ENCODE measurements at regions not wholly inside any gene's neighbourhood (a gene's known extent, or its start where the extent isn't known, plus 50 kb on each side); places are given as distances from the start of the nearest gene placed in this dataset.

DNA sequence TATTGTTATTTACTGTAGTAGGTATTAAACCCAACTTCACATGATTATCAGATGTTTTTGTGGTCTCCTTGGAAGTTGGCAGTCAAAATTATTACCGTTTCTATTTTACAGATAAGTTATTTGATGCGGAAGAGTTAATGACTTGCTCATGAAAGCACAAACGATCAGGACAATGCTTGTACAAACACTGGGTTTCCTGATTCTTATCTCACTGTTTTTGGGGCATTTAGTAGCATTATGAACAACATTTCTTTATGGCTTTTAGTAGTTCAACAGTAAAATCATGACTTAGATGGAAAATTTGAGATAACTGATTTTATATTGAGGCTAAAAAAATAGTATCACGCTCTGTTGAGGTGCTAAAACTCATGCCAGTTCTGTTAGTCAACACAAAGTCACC lies 361.5 kb upstream of the MBL2 start:
- ChIA-PET POLR2A (ENCODE audit: unreplicated experiment) (no interaction called here), CTCF (no interaction called here)
- no peak for DNase-seq
- no peak overlapping the region for H2AFZ ChIP-seq
- H3F3A ChIP-seq (ENCODE audit: insufficient read depth, low read depth) = no peaks in the 10 kb centered on the region
- no peaks in the 10 kb centered on the region for H3K9me3 ChIP-seq (ENCODE audit: insufficient read depth, low read depth)
- H3K9me2 ChIP-seq (ENCODE audit: insufficient read depth) = no peaks in the 10 kb centered on the region
- H3K36me3 ChIP-seq (ENCODE audit: low read depth) = no peaks in the 10 kb centered on the region
- H3K27me3 ChIP-seq (ENCODE audit: insufficient read depth, low read depth) = no peaks in the 10 kb centered on the region
- BruUV-seq (replicated peaks) = no TSS peak
- no peaks in the 10 kb centered on the region for H4K20me1 ChIP-seq (ENCODE audit: insufficient read depth)
- H3K79me2 ChIP-seq (ENCODE audit: low read depth) = no peaks in the 10 kb centered on the region
- intact Hi-C loops (cut with micrococcal nuclease; ENCODE audit: unreplicated experiment) = no loop called here
- TF ChIP-seq, protein P1, sequence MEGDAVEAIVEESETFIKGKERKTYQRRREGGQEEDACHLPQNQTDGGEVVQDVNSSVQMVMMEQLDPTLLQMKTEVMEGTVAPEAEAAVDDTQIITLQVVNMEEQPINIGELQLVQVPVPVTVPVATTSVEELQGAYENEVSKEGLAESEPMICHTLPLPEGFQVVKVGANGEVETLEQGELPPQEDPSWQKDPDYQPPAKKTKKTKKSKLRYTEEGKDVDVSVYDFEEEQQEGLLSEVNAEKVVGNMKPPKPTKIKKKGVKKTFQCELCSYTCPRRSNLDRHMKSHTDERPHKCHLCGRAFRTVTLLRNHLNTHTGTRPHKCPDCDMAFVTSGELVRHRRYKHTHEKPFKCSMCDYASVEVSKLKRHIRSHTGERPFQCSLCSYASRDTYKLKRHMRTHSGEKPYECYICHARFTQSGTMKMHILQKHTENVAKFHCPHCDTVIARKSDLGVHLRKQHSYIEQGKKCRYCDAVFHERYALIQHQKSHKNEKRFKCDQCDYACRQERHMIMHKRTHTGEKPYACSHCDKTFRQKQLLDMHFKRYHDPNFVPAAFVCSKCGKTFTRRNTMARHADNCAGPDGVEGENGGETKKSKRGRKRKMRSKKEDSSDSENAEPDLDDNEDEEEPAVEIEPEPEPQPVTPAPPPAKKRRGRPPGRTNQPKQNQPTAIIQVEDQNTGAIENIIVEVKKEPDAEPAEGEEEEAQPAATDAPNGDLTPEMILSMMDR (conservative IDR thresholded peaks at IDR 0.05) = no peak
- no peak for TF ChIP-seq EZH2 (IDR thresholded peaks at IDR 0.05; ENCODE audit: low read depth)
- H3K4me2 ChIP-seq = no peak overlapping the region
- no peak overlapping the region for H3K4me3 ChIP-seq
- no peak overlapping the region for H3K27ac ChIP-seq
- no peaks in the 10 kb centered on the region for H3K4me1 ChIP-seq (replicated peaks; ENCODE audit: insufficient read depth)

DNA sequence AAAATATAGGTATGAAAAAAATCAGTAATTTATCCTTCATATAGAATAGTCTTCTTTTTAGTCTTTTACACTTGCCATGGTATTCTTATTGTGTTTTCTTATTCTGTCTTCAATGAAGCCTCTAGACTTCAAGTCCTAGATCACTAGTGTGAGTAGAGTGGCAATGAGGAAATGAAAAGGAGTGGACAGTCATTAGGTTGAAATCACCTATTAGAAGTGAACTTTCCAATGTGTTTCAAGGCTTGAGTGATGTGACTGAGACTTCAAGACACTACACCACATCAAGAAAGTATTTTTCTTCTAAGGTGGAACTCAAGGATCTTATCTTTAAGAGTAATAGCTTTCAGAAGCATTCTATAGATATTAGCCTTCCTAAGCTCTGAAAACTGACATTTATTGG lies 357.8 kb upstream of the MBL2 start:
- no peaks in the 10 kb centered on the region for H3K9me3 ChIP-seq (ENCODE audit: insufficient read depth, low read depth)
- no peak for TF ChIP-seq EZH2 (IDR thresholded peaks at IDR 0.05; ENCODE audit: low read depth)
- TF ChIP-seq, protein P1 (conservative IDR thresholded peaks at IDR 0.05) = no peak
- ChIA-PET CTCF (no interaction called here), POLR2A (ENCODE audit: unreplicated experiment) (no interaction called here)
- no peaks in the 10 kb centered on the region for H3K9me2 ChIP-seq (ENCODE audit: insufficient read depth)
- no peak overlapping the region for H3K4me2 ChIP-seq
- BruUV-seq (replicated peaks) = no TSS peak
- no peaks in the 10 kb centered on the region for H3K79me2 ChIP-seq (ENCODE audit: low read depth)
- no peak for DNase-seq
- intact Hi-C loops (cut with micrococcal nuclease; ENCODE audit: unreplicated experiment) = no loop called here
- no peaks in the 10 kb centered on the region for H3K4me1 ChIP-seq (replicated peaks; ENCODE audit: insufficient read depth)
- no peaks in the 10 kb centered on the region for H4K20me1 ChIP-seq (ENCODE audit: insufficient read depth)
- no peak overlapping the region for H3K4me3 ChIP-seq
- H3K36me3 ChIP-seq (ENCODE audit: low read depth) = no peaks in the 10 kb centered on the region
- no peaks in the 10 kb centered on the region for H3K27me3 ChIP-seq (ENCODE audit: insufficient read depth, low read depth)
- H2AFZ ChIP-seq = no peak overlapping the region
- no peak overlapping the region for H3K27ac ChIP-seq
- no peaks in the 10 kb centered on the region for H3F3A ChIP-seq (ENCODE audit: insufficient read depth, low read depth)

DNA sequence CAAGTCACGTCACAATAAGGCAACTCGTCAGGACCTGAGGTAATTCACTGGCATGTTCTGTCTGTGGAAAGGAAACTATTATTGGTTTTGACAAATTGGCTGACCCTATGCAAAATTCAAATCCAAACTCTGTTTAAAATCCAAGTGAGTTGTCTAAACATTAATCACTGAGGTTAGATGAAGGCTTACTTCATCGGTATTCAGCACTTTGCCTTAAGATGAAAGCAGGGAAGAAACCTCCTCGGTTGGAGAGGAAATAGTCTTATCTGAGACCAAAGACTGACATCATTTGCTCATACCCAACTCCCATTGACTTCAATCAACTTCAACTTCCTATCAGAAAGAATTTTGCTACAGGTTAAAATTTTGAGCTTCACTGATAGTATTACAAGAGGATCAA lies 355.1 kb upstream of the MBL2 start:
- intact Hi-C loops (cut with micrococcal nuclease; ENCODE audit: unreplicated experiment) = no loop called here
- H3K4me3 ChIP-seq = no peak overlapping the region
- no peaks in the 10 kb centered on the region for H3K36me3 ChIP-seq (ENCODE audit: low read depth)
- TF ChIP-seq, protein P1 (conservative IDR thresholded peaks at IDR 0.05) = no peak
- TF ChIP-seq EZH2 (IDR thresholded peaks at IDR 0.05; ENCODE audit: low read depth) = no peak
- no peaks in the 10 kb centered on the region for H3K4me1 ChIP-seq (replicated peaks; ENCODE audit: insufficient read depth)
- H2AFZ ChIP-seq = no peak overlapping the region
- H3K9me3 ChIP-seq (ENCODE audit: insufficient read depth, low read depth) = no peaks in the 10 kb centered on the region
- no peak overlapping the region for H3K4me2 ChIP-seq
- no peak for DNase-seq
- H3F3A ChIP-seq (ENCODE audit: insufficient read depth, low read depth) = no peaks in the 10 kb centered on the region
- H3K27ac ChIP-seq = no peak overlapping the region
- ChIA-PET POLR2A (ENCODE audit: unreplicated experiment) (no interaction called here), CTCF (no interaction called here)
- no peaks in the 10 kb centered on the region for H3K79me2 ChIP-seq (ENCODE audit: low read depth)
- no TSS peak for BruUV-seq (replicated peaks)
- H3K27me3 ChIP-seq (ENCODE audit: insufficient read depth, low read depth) = no peaks in the 10 kb centered on the region
- no peaks in the 10 kb centered on the region for H3K9me2 ChIP-seq (ENCODE audit: insufficient read depth)
- no peaks in the 10 kb centered on the region for H4K20me1 ChIP-seq (ENCODE audit: insufficient read depth)
